ENCODE measurements at regions not wholly inside any gene's neighbourhood (a gene's known extent, or its start where the extent isn't known, plus 50 kb on each side); places are given as distances from the start of the nearest gene placed in this dataset.

DNA sequence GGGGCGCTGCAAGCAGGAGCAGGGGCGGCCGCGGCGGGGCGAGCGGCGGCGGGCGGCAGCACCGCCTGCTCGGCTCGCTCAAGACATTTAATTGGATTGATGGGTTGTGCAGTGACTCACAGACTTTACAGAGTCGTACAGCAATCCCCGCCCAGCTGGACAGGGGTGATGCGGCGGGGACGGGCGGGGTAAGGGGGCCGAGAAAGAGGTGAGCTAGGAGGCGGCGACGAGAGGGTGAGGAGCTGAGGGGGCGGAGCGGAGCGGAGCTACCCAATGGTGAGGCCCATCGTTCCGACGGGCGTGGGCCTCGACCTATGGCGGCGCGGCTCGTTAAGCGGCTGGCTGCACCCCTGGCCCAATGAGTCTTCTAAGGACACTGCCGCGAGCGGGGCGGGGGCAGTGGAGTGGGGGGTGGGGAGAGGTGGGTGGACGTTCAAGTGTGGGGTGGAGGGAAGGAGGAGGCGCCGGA, 97.1 kb upstream of the SERTAD2 start (continued):
- TF ChIP-seq RORA (CRISPR knock-in tag; IDR thresholded peaks at IDR 0.05): no peak
- TF ChIP-seq, protein P1, sequence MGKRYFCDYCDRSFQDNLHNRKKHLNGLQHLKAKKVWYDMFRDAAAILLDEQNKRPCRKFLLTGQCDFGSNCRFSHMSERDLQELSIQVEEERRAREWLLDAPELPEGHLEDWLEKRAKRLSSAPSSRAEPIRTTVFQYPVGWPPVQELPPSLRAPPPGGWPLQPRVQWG (CRISPR knock-in tag; IDR thresholded peaks at IDR 0.05; ENCODE audit: borderline replicate concordance, low read depth): no peak
- TF ChIP-seq, protein P2, sequence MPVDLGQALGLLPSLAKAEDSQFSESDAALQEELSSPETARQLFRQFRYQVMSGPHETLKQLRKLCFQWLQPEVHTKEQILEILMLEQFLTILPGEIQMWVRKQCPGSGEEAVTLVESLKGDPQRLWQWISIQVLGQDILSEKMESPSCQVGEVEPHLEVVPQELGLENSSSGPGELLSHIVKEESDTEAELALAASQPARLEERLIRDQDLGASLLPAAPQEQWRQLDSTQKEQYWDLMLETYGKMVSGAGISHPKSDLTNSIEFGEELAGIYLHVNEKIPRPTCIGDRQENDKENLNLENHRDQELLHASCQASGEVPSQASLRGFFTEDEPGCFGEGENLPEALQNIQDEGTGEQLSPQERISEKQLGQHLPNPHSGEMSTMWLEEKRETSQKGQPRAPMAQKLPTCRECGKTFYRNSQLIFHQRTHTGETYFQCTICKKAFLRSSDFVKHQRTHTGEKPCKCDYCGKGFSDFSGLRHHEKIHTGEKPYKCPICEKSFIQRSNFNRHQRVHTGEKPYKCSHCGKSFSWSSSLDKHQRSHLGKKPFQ (CRISPR knock-in tag; IDR thresholded peaks at IDR 0.05; ENCODE audit: insufficient replicate concordance): peak; percentile 2
- TF ChIP-seq, protein P3, sequence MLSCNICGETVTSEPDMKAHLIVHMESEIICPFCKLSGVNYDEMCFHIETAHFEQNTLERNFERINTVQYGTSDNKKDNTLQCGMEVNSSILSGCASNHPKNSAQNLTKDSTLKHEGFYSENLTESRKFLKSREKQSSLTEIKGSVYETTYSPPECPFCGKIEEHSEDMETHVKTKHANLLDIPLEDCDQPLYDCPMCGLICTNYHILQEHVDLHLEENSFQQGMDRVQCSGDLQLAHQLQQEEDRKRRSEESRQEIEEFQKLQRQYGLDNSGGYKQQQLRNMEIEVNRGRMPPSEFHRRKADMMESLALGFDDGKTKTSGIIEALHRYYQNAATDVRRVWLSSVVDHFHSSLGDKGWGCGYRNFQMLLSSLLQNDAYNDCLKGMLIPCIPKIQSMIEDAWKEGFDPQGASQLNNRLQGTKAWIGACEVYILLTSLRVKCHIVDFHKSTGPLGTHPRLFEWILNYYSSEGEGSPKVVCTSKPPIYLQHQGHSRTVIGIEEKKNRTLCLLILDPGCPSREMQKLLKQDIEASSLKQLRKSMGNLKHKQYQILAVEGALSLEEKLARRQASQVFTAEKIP (CRISPR knock-in tag; IDR thresholded peaks at IDR 0.05; ENCODE audit: borderline replicate concordance): no peak
- TF ChIP-seq, protein P4, sequence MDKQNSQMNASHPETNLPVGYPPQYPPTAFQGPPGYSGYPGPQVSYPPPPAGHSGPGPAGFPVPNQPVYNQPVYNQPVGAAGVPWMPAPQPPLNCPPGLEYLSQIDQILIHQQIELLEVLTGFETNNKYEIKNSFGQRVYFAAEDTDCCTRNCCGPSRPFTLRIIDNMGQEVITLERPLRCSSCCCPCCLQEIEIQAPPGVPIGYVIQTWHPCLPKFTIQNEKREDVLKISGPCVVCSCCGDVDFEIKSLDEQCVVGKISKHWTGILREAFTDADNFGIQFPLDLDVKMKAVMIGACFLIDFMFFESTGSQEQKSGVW (CRISPR knock-in tag; IDR thresholded peaks at IDR 0.05; ENCODE audit: borderline replicate concordance): no peak
- TF ChIP-seq MYC (CRISPR knock-in tag; IDR thresholded peaks at IDR 0.05; ENCODE audit: borderline replicate concordance): no peak; the same call in 1 of the 2 replicates
- TF ChIP-seq, protein P5, sequence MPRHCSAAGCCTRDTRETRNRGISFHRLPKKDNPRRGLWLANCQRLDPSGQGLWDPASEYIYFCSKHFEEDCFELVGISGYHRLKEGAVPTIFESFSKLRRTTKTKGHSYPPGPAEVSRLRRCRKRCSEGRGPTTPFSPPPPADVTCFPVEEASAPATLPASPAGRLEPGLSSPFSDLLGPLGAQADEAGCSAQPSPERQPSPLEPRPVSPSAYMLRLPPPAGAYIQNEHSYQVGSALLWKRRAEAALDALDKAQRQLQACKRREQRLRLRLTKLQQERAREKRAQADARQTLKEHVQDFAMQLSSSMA (CRISPR knock-in tag; IDR thresholded peaks at IDR 0.05): no peak
- no peak for TF ChIP-seq GFI1 (CRISPR knock-in tag; IDR thresholded peaks at IDR 0.05; ENCODE audit: borderline replicate concordance)
- TF ChIP-seq KDM3A (CRISPR knock-in tag; IDR thresholded peaks at IDR 0.05; ENCODE audit: low read depth): 0 out of 2 replicates have a peak, but pooled peaks have one; percentile 48
- TF ChIP-seq GABPA (IDR thresholded peaks at IDR 0.05; ENCODE audit: low read depth, low read length): no peak
- TF ChIP-seq GABPA (CRISPR knock-in tag; IDR thresholded peaks at IDR 0.05; ENCODE audit: low read depth): peak; percentile 56; the same call in 1 of the 2 replicates
- TF ChIP-seq HIVEP1 (CRISPR knock-in tag; IDR thresholded peaks at IDR 0.05): no peak
- TF ChIP-seq ZNF776 (CRISPR knock-in tag; IDR thresholded peaks at IDR 0.05): 0 out of 2 replicates have a peak, but pooled peaks have one; percentile 54
- TF ChIP-seq ZNF644 (CRISPR knock-in tag; IDR thresholded peaks at IDR 0.05; ENCODE audit: low read depth): 0 out of 2 replicates have a peak, but pooled peaks have one; percentile 65
- peak; percentile 13 for TF ChIP-seq U2AF1 (optimal IDR thresholded peaks at IDR 0.05; ENCODE audit: low read depth, low read length)
- TF ChIP-seq, protein P6, sequence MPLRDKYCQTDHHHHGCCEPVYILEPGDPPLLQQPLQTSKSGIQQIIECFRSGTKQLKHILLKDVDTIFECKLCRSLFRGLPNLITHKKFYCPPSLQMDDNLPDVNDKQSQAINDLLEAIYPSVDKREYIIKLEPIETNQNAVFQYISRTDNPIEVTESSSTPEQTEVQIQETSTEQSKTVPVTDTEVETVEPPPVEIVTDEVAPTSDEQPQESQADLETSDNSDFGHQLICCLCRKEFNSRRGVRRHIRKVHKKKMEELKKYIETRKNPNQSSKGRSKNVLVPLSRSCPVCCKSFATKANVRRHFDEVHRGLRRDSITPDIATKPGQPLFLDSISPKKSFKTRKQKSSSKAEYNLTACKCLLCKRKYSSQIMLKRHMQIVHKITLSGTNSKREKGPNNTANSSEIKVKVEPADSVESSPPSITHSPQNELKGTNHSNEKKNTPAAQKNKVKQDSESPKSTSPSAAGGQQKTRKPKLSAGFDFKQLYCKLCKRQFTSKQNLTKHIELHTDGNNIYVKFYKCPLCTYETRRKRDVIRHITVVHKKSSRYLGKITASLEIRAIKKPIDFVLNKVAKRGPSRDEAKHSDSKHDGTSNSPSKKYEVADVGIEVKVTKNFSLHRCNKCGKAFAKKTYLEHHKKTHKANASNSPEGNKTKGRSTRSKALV (CRISPR knock-in tag; IDR thresholded peaks at IDR 0.05): no peak; the same call in 1 of the 2 replicates
- TF ChIP-seq, protein P7, sequence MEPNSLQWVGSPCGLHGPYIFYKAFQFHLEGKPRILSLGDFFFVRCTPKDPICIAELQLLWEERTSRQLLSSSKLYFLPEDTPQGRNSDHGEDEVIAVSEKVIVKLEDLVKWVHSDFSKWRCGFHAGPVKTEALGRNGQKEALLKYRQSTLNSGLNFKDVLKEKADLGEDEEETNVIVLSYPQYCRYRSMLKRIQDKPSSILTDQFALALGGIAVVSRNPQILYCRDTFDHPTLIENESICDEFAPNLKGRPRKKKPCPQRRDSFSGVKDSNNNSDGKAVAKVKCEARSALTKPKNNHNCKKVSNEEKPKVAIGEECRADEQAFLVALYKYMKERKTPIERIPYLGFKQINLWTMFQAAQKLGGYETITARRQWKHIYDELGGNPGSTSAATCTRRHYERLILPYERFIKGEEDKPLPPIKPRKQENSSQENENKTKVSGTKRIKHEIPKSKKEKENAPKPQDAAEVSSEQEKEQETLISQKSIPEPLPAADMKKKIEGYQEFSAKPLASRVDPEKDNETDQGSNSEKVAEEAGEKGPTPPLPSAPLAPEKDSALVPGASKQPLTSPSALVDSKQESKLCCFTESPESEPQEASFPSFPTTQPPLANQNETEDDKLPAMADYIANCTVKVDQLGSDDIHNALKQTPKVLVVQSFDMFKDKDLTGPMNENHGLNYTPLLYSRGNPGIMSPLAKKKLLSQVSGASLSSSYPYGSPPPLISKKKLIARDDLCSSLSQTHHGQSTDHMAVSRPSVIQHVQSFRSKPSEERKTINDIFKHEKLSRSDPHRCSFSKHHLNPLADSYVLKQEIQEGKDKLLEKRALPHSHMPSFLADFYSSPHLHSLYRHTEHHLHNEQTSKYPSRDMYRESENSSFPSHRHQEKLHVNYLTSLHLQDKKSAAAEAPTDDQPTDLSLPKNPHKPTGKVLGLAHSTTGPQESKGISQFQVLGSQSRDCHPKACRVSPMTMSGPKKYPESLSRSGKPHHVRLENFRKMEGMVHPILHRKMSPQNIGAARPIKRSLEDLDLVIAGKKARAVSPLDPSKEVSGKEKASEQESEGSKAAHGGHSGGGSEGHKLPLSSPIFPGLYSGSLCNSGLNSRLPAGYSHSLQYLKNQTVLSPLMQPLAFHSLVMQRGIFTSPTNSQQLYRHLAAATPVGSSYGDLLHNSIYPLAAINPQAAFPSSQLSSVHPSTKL (CRISPR knock-in tag; IDR thresholded peaks at IDR 0.05): peak; percentile 52
- TF ChIP-seq CBX1 (IDR thresholded peaks at IDR 0.05; ENCODE audit: low read depth): no peak
- no peak for TF ChIP-seq SATB2 (CRISPR knock-in tag; IDR thresholded peaks at IDR 0.05)

Data from HepG2 (cell line).